Body of pancreas (tissue), 4 donors: ENCODE measurements at regions not wholly inside any gene's neighbourhood (a gene's known extent, or its start where the extent isn't known, plus 50 kb on each side); places are given as distances from the start of the nearest gene placed in this dataset.

Source experiments
- ATAC-seq: fragments of 150-250 bp; one replicate; pipeline ENCODE4 v1.9.1; 2016
- DNase-seq, 4 donors: peaks; one replicate each; pipeline ENCODE4 v3.0.0-alpha.2; 2019
- H3K27ac ChIP-seq, 4 donors: fragments of 200-600 bp; sonication (generic); 1 replicate in 3 of 4; 2 replicates in 1 of 4; pipeline versions ENCODE4 v1.5.1 to v1.6.1; 2016 to 2019; ENCODE audit warnings: mild to moderate bottlenecking in 1 of 4, mixed read lengths in 1 of 4, moderate library complexity in 1 of 4
- H3K27me3 ChIP-seq, 2 donors: fragments of 200-600 bp; sonication (generic); one replicate each; pipeline ENCODE4 v1.6.0; 2016; ENCODE audit warnings: mild to moderate bottlenecking in 1 of 2
- H3K36me3 ChIP-seq, 2 donors: fragments of 200-600 bp; sonication (generic); replicated peaks in 1 of 2; 2 replicates each; pipeline ENCODE4 v1.5.1; 2016; ENCODE audit warnings: low read depth in 2 of 2; ENCODE audit not compliant: insufficient read depth in 1 of 2
- H3K4me1 ChIP-seq: fragments of 200-600 bp; sonication (generic); one replicate; pipeline ENCODE4 v1.6.0; 2016
- H3K4me3 ChIP-seq, 2 donors: fragments of 200-600 bp; sonication (generic); 1 replicate in 1 of 2; 2 replicates in 1 of 2; pipeline ENCODE4 v1.5.1; 2016 to 2019
- H3K9me3 ChIP-seq, 3 donors: fragments of 200-600 bp; sonication (generic); 1 replicate in 2 of 3; 2 replicates in 1 of 3; pipeline ENCODE4 v1.5.1; 2016
- POLR2A ChIP-seq, 3 donors: fragments of 450-650 bp; IDR thresholded peaks; one replicate each; pipeline ENCODE4 v1.6.1; 2016; ENCODE audit warnings: antibody characterized with exemption in 3 of 3, mild to moderate bottlenecking in 2 of 3
- WGBS, 2 donors: methylation state at CpG; one replicate each; pipeline ENCODE4 v1.1.5; 2017; 5-methylcytosine and 5-hydroxymethylcytosine counted together
- intact Hi-C: fragments of 100-400 bp; cut with DNase I; formaldehyde crosslinking; loops from one replicate; pipeline ENCODE4 v1.15.1; 2023
- TF ChIP-seq, protein P1 (sequence below), 7 experiments: fragments of 450-650 bp in 4 of 7; fragments of 200-600 bp in 3 of 7; sonication (generic) in 3 of 7; IDR thresholded peaks; one replicate each; pipeline ENCODE4 v1.5.1; 2016 to 2019; ENCODE audit warnings: antibody characterized with exemption in 7 of 7

DNA sequence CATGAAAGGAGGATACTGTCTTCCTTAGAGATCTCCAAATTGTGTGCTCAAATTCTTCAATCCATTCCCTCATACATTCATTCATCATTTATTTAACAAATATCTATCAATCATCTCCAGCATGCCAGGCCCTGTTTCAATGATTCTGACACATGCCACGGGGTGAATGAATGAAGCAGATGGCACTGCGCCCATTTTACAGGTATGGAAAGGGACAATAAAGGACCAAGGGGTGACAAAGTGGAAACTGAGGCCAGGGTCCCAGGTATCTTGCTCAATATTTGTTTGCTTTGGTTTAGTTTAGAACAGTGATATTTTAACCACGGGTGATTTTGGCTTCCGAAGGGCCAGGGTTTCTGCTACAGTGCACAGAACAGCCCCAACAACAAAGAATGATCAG is 321.6 kb upstream of the RUNX1 start:
- TF ChIP-seq POLR2A (IDR thresholded peaks at IDR 0.05), result no peak
- TF ChIP-seq, protein P1, sequence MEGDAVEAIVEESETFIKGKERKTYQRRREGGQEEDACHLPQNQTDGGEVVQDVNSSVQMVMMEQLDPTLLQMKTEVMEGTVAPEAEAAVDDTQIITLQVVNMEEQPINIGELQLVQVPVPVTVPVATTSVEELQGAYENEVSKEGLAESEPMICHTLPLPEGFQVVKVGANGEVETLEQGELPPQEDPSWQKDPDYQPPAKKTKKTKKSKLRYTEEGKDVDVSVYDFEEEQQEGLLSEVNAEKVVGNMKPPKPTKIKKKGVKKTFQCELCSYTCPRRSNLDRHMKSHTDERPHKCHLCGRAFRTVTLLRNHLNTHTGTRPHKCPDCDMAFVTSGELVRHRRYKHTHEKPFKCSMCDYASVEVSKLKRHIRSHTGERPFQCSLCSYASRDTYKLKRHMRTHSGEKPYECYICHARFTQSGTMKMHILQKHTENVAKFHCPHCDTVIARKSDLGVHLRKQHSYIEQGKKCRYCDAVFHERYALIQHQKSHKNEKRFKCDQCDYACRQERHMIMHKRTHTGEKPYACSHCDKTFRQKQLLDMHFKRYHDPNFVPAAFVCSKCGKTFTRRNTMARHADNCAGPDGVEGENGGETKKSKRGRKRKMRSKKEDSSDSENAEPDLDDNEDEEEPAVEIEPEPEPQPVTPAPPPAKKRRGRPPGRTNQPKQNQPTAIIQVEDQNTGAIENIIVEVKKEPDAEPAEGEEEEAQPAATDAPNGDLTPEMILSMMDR (IDR thresholded peaks at IDR 0.05), result no peak

DNA sequence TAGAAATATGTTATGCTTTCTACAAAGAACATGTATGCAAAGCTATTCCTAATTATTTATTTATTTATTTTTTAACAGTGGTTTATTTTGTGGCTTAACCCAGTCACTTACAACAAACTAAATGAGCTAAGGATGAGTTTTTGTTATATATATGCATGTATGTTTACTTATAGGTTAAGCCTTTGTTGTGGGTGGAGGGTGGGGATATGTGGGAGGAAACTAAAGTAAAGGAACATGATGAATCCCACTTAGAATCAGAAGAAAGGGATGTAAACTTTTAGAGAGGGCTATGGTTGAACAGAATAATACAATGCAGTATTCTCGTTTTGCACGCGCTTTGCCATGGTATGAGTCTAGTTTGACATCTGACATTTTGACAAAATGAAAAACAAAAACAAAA is 321.0 kb upstream of the RUNX1 start:
- intact Hi-C loops, result no loop called here

More for the DNA sequence above, 321.6 kb upstream of the RUNX1 start:
- WGBS, 2 donors, result 69 to 73% methylated on average over 4 of the region's 4 CpGs
- H3K27me3 ChIP-seq, result no peaks in the 10 kb centered on the region
- H3K4me1 ChIP-seq, result no peaks in the 10 kb centered on the region
- ATAC-seq, result no peak
- intact Hi-C loops, result no loop called here
- no peak overlapping the region for H3K27ac ChIP-seq
- H3K9me3 ChIP-seq, result no peaks in the 10 kb centered on the region
- H3K36me3 ChIP-seq, result no peaks in the 10 kb centered on the region
- no peak for DNase-seq
- no peak overlapping the region for H3K4me3 ChIP-seq

DNA sequence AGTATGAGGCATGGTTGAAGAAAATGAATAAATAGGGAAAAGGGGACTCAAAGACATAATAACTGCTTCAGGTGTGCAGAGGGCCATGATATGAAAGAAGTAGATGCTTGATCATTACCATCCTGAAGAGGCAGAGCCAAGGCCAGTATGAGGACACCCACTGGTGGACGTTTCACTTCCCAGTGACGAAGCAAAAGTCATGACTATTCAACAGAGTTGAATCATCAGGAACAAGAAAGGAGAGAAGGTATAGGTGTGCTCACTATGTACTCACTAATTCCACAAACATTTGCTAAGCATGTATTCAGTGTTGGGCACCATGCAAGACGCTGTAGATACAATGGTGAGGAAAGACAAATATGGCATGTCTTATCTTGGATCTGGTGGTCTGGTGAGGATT is 319.2 kb upstream of the RUNX1 start:
- Histone ChIP-seq H3K27me3 (no peaks in the 10 kb centered on the region), H3K27ac (no peak overlapping the region), H3K9me3 (no peaks in the 10 kb centered on the region), H3K4me1 (no peaks in the 10 kb centered on the region), H3K36me3 (no peaks in the 10 kb centered on the region), H3K4me3 (no peak overlapping the region)
- DNase-seq (no peak), ATAC-seq (no peak)
- intact Hi-C loops, result no loop called here
- 55 to 57% methylated on average over 3 of the region's 3 CpGs for WGBS, 2 donors
- TF ChIP-seq, protein P1 (IDR thresholded peaks at IDR 0.05), result no peak
- no peak for TF ChIP-seq POLR2A (IDR thresholded peaks at IDR 0.05)

More for the DNA sequence above, 321.0 kb upstream of the RUNX1 start:
- Histone ChIP-seq H3K36me3 (no peaks in the 10 kb centered on the region), H3K4me3 (no peak overlapping the region), H3K9me3 (no peaks in the 10 kb centered on the region), H3K4me1 (no peaks in the 10 kb centered on the region), H3K27me3 (no peaks in the 10 kb centered on the region), H3K27ac (no peak overlapping the region)
- WGBS, 2 donors, result 93 to 95% methylated on average over 3 of the region's 3 CpGs
- TF ChIP-seq, protein P1 (IDR thresholded peaks at IDR 0.05), result no peak
- TF ChIP-seq POLR2A (IDR thresholded peaks at IDR 0.05), result no peak
- no peak for ATAC-seq
- no peak for DNase-seq

DNA sequence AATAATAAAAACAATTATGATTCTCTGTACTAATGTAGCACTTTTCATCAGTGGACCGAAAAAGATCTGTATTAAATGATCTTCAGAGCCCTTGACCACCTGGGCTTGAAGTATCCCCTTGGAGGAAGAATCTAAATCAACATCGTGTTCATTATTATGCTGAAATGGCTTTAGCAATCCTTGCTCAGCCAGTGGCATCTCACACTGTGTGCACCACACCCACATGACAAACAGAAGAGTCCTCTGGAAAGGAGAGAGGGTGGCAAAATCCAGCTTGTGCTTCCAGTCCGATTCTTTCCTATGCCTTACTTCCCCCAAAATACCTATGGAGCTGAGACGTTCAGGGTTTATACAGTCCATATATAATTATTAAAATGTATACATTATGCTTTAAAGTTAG is 318.5 kb upstream of the RUNX1 start:
- WGBS, 2 donors, result 59 to 62% methylated on average over 4 of the region's 4 CpGs
- no peaks in the 10 kb centered on the region for H3K9me3 ChIP-seq
- intact Hi-C loops, result no loop called here
- H3K36me3 ChIP-seq, result no peaks in the 10 kb centered on the region
- DNase-seq (no peak), ATAC-seq (no peak)
- H3K4me3 ChIP-seq, result no peak overlapping the region
- no peaks in the 10 kb centered on the region for H3K4me1 ChIP-seq
- H3K27ac ChIP-seq, result no peak overlapping the region
- no peaks in the 10 kb centered on the region for H3K27me3 ChIP-seq
- TF ChIP-seq POLR2A (IDR thresholded peaks at IDR 0.05), result no peak
- TF ChIP-seq, protein P1 (IDR thresholded peaks at IDR 0.05), result no peak

DNA sequence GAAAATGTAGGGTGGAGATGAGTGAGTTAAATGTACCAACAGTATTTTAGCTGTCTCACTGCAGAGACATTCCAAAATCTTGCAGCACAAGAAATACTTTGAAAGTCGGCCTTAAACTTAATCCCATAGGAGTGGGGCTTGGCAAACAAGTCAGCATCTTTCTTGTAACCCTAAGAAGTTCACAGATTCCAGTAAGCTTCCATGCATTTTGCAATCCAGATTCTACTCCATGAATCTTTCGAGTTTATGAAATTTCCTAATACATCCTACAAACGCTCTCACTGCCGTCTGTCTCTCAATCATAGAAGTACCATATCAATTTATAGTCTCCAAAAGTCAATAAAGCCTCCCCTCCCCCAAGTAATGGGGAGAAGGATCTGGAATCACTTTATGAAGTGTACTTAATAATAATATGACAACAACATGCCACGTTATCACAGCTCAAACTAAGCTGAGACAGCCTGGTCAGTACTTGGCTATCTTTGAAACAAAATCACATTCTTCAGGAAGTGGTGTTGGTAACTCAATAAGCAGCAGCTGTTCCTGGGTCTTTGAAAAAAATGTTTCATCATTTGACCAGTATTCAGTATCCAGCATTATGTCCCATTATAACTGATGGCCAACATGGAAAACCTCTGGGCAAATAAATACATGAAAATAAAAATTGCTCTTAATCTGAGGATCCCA is 317.4 kb upstream of the RUNX1 start:
- H3K4me3 ChIP-seq, result no peak overlapping the region
- H3K27ac ChIP-seq, result no peak overlapping the region
- DNase-seq, result peak in 2 of 4 donors; percentile 13 to 48
- TF ChIP-seq, protein P1 (IDR thresholded peaks at IDR 0.05), result no peak
- TF ChIP-seq POLR2A (IDR thresholded peaks at IDR 0.05), result no peak
- H3K27me3 ChIP-seq, result no peaks in the 10 kb centered on the region
- intact Hi-C loops, result no loop called here
- H3K9me3 ChIP-seq, result no peaks in the 10 kb centered on the region
- no peaks in the 10 kb centered on the region for H3K36me3 ChIP-seq
- WGBS, 2 donors, result 55 to 66% methylated on average over 5 of the region's 5 CpGs
- no peaks in the 10 kb centered on the region for H3K4me1 ChIP-seq
- ATAC-seq, result peak; percentile 45
